Right lobe of liver (tissue), 6 donors: ENCODE measurements at regions not wholly inside any gene's neighbourhood (a gene's known extent, or its start where the extent isn't known, plus 50 kb on each side); places are given as distances from the start of the nearest gene placed in this dataset.
"Not testable (repeated sequence)": the region's sequence is repeated elsewhere in the genome, so short reads cannot be mapped to it uniquely, and the experiment has no call there.

Source experiments
- ATAC-seq, 4 donors: fragments of 200-7000 bp; cut with Tn5 transposase; one replicate each; pipeline ENCODE4 v1.9.1; 2020; ENCODE audit warnings: mild to moderate bottlenecking in 4 of 4, moderate library complexity in 4 of 4
- DNase-seq, 3 donors: peaks; one replicate each; pipeline ENCODE4 v3.0.0-alpha.2; 2020
- H3K27ac ChIP-seq, 3 donors: fragments of 200-600 bp; one replicate each; pipeline ENCODE4 v1.8.0; 2022
- H3K27me3 ChIP-seq, 2 donors: fragments of 200-600 bp; one replicate each; pipeline ENCODE4 v1.8.0; 2022
- H3K36me3 ChIP-seq, 4 donors: fragments of 200-600 bp; sonication (generic) in 1 of 4; one replicate each; pipeline versions ENCODE4 v1.5.1 to v1.8.0; 2017 to 2022; ENCODE audit warnings: control low read depth in 1 of 4
- H3K4me1 ChIP-seq, 4 donors: fragments of 200-600 bp; sonication (generic) in 1 of 4; one replicate each; pipeline versions ENCODE4 v1.5.1 to v1.8.0; 2017 to 2022; ENCODE audit warnings: control low read depth in 1 of 4
- H3K4me3 ChIP-seq, 3 donors: fragments of 200-600 bp; one replicate each; pipeline ENCODE4 v1.8.0; 2022
- H3K9me3 ChIP-seq, 4 donors: fragments of 200-600 bp; sonication (generic) in 1 of 4; one replicate each; pipeline versions ENCODE4 v1.5.1 to v1.8.0; 2017 to 2022; ENCODE audit warnings: control low read depth in 1 of 4
- WGBS: methylation state at CpG from one replicate; pipeline ENCODE4 v1.1.6; 2018; ENCODE audit warnings: low coverage, low lambda C conversion rate; ENCODE audit not compliant: insufficient coverage; ENCODE audit errors: missing lambda C conversion rate; 5-methylcytosine and 5-hydroxymethylcytosine counted together
- intact Hi-C, 2 donors: fragments of 100-400 bp; cut with DNase I; formaldehyde crosslinking; loops; one replicate each; pipeline versions ENCODE4 v1.11.2 to v1.14.1; 2022
- small RNA-seq, 2 experiments: library from RNA; depleted of rRNA; stranded (forward); fragments of <200 nt; gene quantifications; one replicate each; pipeline ENCODE3, GENCODE V24; 2016
- donor health status: DM: no; HTN: yes; CAD: no.
- donor health status: DM: no; HTN: no; CAD: no.
- donor health status: DM: no; HTN: no; CAD: no.
- donor health status: DM: no; HTN: yes; CAD: no.
- donor health status: DM: no; HTN: yes; CAD: no.

- H3K4me3 ChIP-seq, H3K9me3 ChIP-seq, H3K27me3 ChIP-seq, H3K4me1 ChIP-seq, ATAC-seq, DNase-seq, H3K27ac ChIP-seq, intact Hi-C loops, H3K36me3 ChIP-seq: not testable (repeated sequence)
- WGBS: 54% methylated on average over 2 of the region's 2 CpGs
Measured at GRCh38 chr7:65062566-65062965, 56.1 kb upstream of the ERV3-1 start.

GRCh38 chr7:65059247-65059646, 52.8 kb upstream of the ERV3-1 start:
- H3K27ac ChIP-seq, H3K4me3 ChIP-seq, intact Hi-C loops, H3K27me3 ChIP-seq, ATAC-seq, H3K4me1 ChIP-seq, H3K36me3 ChIP-seq, H3K9me3 ChIP-seq, DNase-seq: not testable (repeated sequence)
- WGBS: 100% methylated on average over 1 of the region's 1 CpG

Small RNA genes lying in the stretch of these regions (small RNA-seq; reads per million reads assigned to genes)
- gene AC104073.1: 0 reads per million in 2 experiments
- gene SNORA15B-1: 0 reads per million in 2 experiments
- 0 reads per million in 2 experiments for gene SNORA22C
